K562 (cell line): ENCODE measurements at regions not wholly inside any gene's neighbourhood (a gene's known extent, or its start where the extent isn't known, plus 50 kb on each side); places are given as distances from the start of the nearest gene placed in this dataset.

Experiments used
- SAP30 ChIP-seq: fragments of 200-600 bp; sonication (generic); IDR thresholded peaks from 2 replicates; pipeline ENCODE4 v1.6.1; 2012; ENCODE audit warnings: borderline replicate concordance, low read depth, mild to moderate bottlenecking, moderate library complexity, low read length, control low read depth, inconsistent platforms; ENCODE audit not compliant: insufficient read depth, poor library complexity, severe bottlenecking
- XRCC4 ChIP-seq: IDR thresholded peaks from one replicate; pipeline ENCODE4 v1.6.1; 2011; ENCODE audit not compliant: insufficient read depth, insufficient read length; ENCODE audit errors: extremely low read depth
- TF ChIP-seq, protein P1 (sequence below): fragments of 250-450 bp; sonication (Bioruptor Pico); IDR thresholded peaks from 2 replicates; pipeline ENCODE4 v1.4.0; 2020
- TF ChIP-seq, protein P2 (sequence below): fragments of 150-350 bp; IDR thresholded peaks from 2 replicates; pipeline ENCODE4 v1.6.1; 2014; ENCODE audit warnings: low read depth, mild to moderate bottlenecking, low read length, borderline replicate concordance

DNA sequence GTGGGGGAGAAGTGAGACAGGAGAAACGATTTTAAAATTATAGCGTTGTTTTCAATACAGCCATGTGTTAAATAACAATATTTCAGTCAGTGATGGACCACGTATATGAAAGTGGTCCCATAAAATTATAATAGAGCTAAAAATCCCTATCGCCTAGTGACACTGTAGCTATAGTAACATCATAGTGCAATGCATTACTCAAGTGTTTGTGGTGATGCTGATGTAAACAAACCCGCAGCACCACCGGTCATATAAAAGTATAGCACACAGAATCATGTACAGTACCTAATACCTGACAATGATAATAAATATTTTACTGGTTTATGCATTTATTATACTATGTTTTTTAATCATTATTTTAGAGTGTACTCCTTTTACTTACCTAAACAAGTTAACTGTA lies 407.4 kb upstream of the SEMA6A start (continued):
- TF ChIP-seq, protein P1, sequence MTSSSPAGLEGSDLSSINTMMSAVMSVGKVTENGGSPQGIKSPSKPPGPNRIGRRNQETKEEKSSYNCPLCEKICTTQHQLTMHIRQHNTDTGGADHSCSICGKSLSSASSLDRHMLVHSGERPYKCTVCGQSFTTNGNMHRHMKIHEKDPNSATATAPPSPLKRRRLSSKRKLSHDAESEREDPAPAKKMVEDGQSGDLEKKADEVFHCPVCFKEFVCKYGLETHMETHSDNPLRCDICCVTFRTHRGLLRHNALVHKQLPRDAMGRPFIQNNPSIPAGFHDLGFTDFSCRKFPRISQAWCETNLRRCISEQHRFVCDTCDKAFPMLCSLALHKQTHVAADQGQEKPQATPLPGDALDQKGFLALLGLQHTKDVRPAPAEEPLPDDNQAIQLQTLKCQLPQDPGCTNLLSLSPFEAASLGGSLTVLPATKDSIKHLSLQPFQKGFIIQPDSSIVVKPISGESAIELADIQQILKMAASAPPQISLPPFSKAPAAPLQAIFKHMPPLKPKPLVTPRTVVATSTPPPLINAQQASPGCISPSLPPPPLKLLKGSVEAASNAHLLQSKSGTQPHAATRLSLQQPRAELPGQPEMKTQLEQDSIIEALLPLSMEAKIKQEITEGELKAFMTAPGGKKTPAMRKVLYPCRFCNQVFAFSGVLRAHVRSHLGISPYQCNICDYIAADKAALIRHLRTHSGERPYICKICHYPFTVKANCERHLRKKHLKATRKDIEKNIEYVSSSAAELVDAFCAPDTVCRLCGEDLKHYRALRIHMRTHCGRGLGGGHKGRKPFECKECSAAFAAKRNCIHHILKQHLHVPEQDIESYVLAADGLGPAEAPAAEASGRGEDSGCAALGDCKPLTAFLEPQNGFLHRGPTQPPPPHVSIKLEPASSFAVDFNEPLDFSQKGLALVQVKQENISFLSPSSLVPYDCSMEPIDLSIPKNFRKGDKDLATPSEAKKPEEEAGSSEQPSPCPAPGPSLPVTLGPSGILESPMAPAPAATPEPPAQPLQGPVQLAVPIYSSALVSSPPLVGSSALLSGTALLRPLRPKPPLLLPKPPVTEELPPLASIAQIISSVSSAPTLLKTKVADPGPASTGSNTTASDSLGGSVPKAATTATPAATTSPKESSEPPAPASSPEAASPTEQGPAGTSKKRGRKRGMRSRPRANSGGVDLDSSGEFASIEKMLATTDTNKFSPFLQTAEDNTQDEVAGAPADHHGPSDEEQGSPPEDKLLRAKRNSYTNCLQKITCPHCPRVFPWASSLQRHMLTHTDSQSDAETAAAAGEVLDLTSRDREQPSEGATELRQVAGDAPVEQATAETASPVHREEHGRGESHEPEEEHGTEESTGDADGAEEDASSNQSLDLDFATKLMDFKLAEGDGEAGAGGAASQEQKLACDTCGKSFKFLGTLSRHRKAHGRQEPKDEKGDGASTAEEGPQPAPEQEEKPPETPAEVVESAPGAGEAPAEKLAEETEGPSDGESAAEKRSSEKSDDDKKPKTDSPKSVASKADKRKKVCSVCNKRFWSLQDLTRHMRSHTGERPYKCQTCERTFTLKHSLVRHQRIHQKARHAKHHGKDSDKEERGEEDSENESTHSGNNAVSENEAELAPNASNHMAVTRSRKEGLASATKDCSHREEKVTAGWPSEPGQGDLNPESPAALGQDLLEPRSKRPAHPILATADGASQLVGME (CRISPR knock-in tag), result no peak
- TF ChIP-seq, protein P2, sequence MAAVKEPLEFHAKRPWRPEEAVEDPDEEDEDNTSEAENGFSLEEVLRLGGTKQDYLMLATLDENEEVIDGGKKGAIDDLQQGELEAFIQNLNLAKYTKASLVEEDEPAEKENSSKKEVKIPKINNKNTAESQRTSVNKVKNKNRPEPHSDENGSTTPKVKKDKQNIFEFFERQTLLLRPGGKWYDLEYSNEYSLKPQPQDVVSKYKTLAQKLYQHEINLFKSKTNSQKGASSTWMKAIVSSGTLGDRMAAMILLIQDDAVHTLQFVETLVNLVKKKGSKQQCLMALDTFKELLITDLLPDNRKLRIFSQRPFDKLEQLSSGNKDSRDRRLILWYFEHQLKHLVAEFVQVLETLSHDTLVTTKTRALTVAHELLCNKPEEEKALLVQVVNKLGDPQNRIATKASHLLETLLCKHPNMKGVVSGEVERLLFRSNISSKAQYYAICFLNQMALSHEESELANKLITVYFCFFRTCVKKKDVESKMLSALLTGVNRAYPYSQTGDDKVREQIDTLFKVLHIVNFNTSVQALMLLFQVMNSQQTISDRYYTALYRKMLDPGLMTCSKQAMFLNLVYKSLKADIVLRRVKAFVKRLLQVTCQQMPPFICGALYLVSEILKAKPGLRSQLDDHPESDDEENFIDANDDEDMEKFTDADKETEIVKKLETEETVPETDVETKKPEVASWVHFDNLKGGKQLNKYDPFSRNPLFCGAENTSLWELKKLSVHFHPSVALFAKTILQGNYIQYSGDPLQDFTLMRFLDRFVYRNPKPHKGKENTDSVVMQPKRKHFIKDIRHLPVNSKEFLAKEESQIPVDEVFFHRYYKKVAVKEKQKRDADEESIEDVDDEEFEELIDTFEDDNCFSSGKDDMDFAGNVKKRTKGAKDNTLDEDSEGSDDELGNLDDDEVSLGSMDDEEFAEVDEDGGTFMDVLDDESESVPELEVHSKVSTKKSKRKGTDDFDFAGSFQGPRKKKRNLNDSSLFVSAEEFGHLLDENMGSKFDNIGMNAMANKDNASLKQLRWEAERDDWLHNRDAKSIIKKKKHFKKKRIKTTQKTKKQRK, result no peak
- TF ChIP-seq XRCC4 (no peak), SAP30 (no peak)
